Lower leg skin (tissue), 4 donors: ENCODE measurements at regions not wholly inside any gene's neighbourhood (a gene's known extent, or its start where the extent isn't known, plus 50 kb on each side); places are given as distances from the start of the nearest gene placed in this dataset.

Source experiments
- DNase-seq, 2 donors: peaks; one replicate each; pipeline ENCODE4 v3.0.0-alpha.2; 2019; ENCODE audit warnings: low spot score in 2 of 2
- H3K4me3 ChIP-seq: fragments of 200-600 bp; sonication (generic); 2 replicates; pipeline ENCODE4 v1.5.1; 2017; ENCODE audit warnings: mild to moderate bottlenecking, low read depth; ENCODE audit not compliant: poor library complexity, severe bottlenecking
- CTCF ChIP-seq, 3 donors: fragments of 450-650 bp; IDR thresholded peaks; one replicate each; pipeline ENCODE4 v1.5.1; 2016; ENCODE audit warnings: antibody characterized with exemption in 3 of 3, mild to moderate bottlenecking in 3 of 3, moderate library complexity in 2 of 3
- POLR2A ChIP-seq, 2 donors: fragments of 450-650 bp; IDR thresholded peaks; one replicate each; pipeline ENCODE4 v1.6.1; 2016 to 2017; ENCODE audit warnings: antibody characterized with exemption in 2 of 2, mild to moderate bottlenecking in 1 of 2, moderate library complexity in 1 of 2
- WGBS, 2 donors: methylation state at CpG; one replicate each; pipeline ENCODE4 v1.1.5; 2018; 5-methylcytosine and 5-hydroxymethylcytosine counted together
- intact Hi-C: fragments of 100-400 bp; cut with DNase I; formaldehyde crosslinking; loops from one replicate; pipeline ENCODE4 v1.15.0; 2023; ENCODE audit warnings: low total_unique reads

DNA sequence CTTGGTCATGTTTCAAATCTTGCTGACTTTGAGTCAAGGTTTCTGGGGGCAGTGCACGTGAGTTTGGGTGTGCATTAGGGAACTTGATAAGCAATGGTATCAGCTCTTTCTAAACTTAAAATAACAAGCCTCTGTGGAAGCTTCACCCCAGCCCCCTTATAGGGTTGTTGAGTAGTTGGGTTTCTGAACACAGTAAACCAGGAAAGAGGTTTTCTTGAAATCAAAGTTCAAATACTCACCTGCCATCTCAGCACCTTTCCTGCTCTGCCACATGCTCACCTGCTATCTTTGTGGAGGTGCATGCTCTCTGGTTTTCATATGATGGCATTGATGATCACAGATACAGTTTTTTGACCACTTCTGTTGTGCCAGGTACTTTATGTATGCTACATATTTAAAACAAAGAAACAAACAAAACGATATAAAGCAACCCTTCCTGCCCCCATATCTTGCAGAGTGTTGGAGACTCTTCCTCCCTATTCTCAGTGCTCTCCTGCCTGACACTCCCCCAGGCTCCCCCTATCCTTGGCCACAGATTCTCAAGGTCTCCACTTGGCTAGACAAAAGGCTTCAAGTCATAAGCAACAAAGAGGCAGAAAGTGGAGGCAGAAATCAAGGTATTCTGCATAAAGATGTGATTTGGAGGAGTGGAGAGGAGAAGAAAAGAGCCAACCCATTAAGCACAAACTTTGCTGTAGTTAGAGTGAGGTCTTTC, 360.6 kb downstream of the CYRIA start:
- no peak overlapping the region for H3K4me3 ChIP-seq
- DNase-seq: no peak
- TF ChIP-seq CTCF (IDR thresholded peaks at IDR 0.05) (no peak), POLR2A (IDR thresholded peaks at IDR 0.05) (no peak)
- 44 to 55% methylated on average over 2 of the region's 2 CpGs for WGBS, 2 donors
- intact Hi-C loops: no loop called here

- intact Hi-C loops: no loop called here
- H3K4me3 ChIP-seq: no peak overlapping the region
- TF ChIP-seq POLR2A (IDR thresholded peaks at IDR 0.05): no peak
- TF ChIP-seq CTCF (IDR thresholded peaks at IDR 0.05): no peak
- 78% methylated on average over 8 of the region's 8 CpGs for WGBS, 2 donors
- no peak for DNase-seq
Measured at GRCh38 chr2:16303761-16304160, 361.9 kb downstream of the CYRIA start.

- intact Hi-C loops: no loop called here
- no peak overlapping the region for H3K4me3 ChIP-seq
- no peak for TF ChIP-seq CTCF (IDR thresholded peaks at IDR 0.05)
- no peak for TF ChIP-seq POLR2A (IDR thresholded peaks at IDR 0.05)
- DNase-seq: peak in 1 of 2 donors; percentile 58
- 29% methylated on average over 6 of the region's 6 CpGs for WGBS, 2 donors
Measured at GRCh38 chr2:16303273-16303577, 362.4 kb downstream of the CYRIA start.

- WGBS, 2 donors: 54% methylated on average over 11 of the region's 11 CpGs
- intact Hi-C loops: no loop called here
- H3K4me3 ChIP-seq: no peak overlapping the region
- no peak for TF ChIP-seq POLR2A (IDR thresholded peaks at IDR 0.05)
- TF ChIP-seq CTCF (IDR thresholded peaks at IDR 0.05): no peak
- no peak for DNase-seq
Measured at GRCh38 chr2:16302431-16303272, 362.3 kb downstream of the MYCN start.

- intact Hi-C loops: no loop called here
- DNase-seq: peak in 1 of 2 donors; percentile 17
- WGBS, 2 donors: 90% methylated on average over 2 of the region's 2 CpGs
- TF ChIP-seq CTCF (IDR thresholded peaks at IDR 0.05): no peak
- no peak for TF ChIP-seq POLR2A (IDR thresholded peaks at IDR 0.05)
- H3K4me3 ChIP-seq: no peak overlapping the region
Measured at GRCh38 chr2:16301961-16302360, 361.6 kb downstream of the MYCN start.
